B cell (primary cell): ENCODE measurements at regions not wholly inside any gene's neighbourhood (a gene's known extent, or its start where the extent isn't known, plus 50 kb on each side); places are given as distances from the start of the nearest gene placed in this dataset.

Experiments used
- ATAC-seq: fragments of 200-7000 bp; cut with Tn5 transposase; one replicate; pipeline ENCODE4 v1.10.0; 2021; ENCODE audit warnings: low read depth, mild to moderate bottlenecking, moderate number of reproducible peaks, moderate library complexity
- CTCF ChIA-PET: fragments of 350-600 bp; sonication (Branson Sonifier 250); formaldehyde crosslinking; loops from one replicate; lab custom pipeline; 2021; ENCODE audit warnings: antibody characterized with exemption, inconsistent platforms; lab: Charles Lee
- POLR2A ChIA-PET: fragments of 350-600 bp; sonication (Branson Sonifier 250); formaldehyde crosslinking; loops from one replicate; lab custom pipeline; 2021; ENCODE audit warnings: antibody characterized with exemption; lab: Charles Lee
- DNase-seq: peaks from one replicate; pipeline ENCODE4 v3.0.0; 2013
- H2AFZ ChIP-seq: 2 replicates; pipeline ENCODE4 v1.6.1; 2012; ENCODE audit warnings: mild to moderate bottlenecking, low read depth, low read length; ENCODE audit not compliant: insufficient read depth, poor library complexity, severe bottlenecking
- H3K27ac ChIP-seq, 2 donors: 1 replicate in 1 of 2; 2 replicates in 1 of 2; pipeline ENCODE4 v1.5.1; 2012 to 2013; ENCODE audit warnings: low read length in 2 of 2, mild to moderate bottlenecking in 2 of 2, moderate library complexity in 1 of 2
- H3K27me3 ChIP-seq, 4 experiments: fragments of 200-600 bp in 1 of 4; sonication (generic) in 1 of 4; replicated peaks in 1 of 4; 1 replicate in 2 of 4; 2 replicates in 2 of 4; pipeline versions ENCODE4 v1.6.1 to v1.7.0; 2013 to 2016; ENCODE audit warnings: low read length in 3 of 4, mild to moderate bottlenecking in 2 of 4, mixed read lengths in 1 of 4, moderate library complexity in 1 of 4; ENCODE audit not compliant: insufficient read depth in 4 of 4, control insufficient read depth in 3 of 4; ENCODE audit errors: control extremely low read depth in 1 of 4
- H3K36me3 ChIP-seq, 2 experiments: replicated peaks in 1 of 2; 1 replicate in 1 of 2; 2 replicates in 1 of 2; pipeline versions ENCODE4 v1.6.1 to v1.7.1; 2013; ENCODE audit warnings: low read length in 1 of 2; ENCODE audit not compliant: insufficient read depth in 2 of 2, control insufficient read depth in 1 of 2; ENCODE audit errors: control extremely low read depth in 1 of 2, extremely low read depth in 1 of 2
- H3K4me1 ChIP-seq, 2 donors: fragments of 200-600 bp in 1 of 2; sonication (generic) in 1 of 2; 1 replicate in 1 of 2; 2 replicates in 1 of 2; pipeline versions ENCODE4 v1.5.1 to v1.6.1; 2013 to 2017; ENCODE audit warnings: low read length in 2 of 2; ENCODE audit not compliant: control insufficient read depth in 2 of 2, insufficient read depth in 2 of 2
- H3K4me2 ChIP-seq: replicated peaks from 2 replicates; pipeline ENCODE3; 2012; ENCODE audit warnings: mild to moderate bottlenecking, low read depth, low read length; ENCODE audit not compliant: poor library complexity, severe bottlenecking
- H3K4me3 ChIP-seq, 5 experiments: fragments of 200-600 bp in 1 of 5; sonication (generic) in 1 of 5; 1 replicate in 3 of 5; 2 replicates in 2 of 5; pipeline versions ENCODE4 v1.5.1 to v1.7.0; 2011 to 2016; ENCODE audit warnings: low read length in 4 of 5, mild to moderate bottlenecking in 4 of 5, low read depth in 2 of 5, control low read depth in 1 of 5, moderate library complexity in 1 of 5; ENCODE audit not compliant: insufficient read depth in 1 of 5; ENCODE audit errors: control extremely low read depth in 1 of 5, extremely low read depth in 1 of 5
- H3K79me2 ChIP-seq: fragments of 200-600 bp; sonication (generic); one replicate; pipeline ENCODE4 v1.6.0; 2016; ENCODE audit warnings: low read length; ENCODE audit not compliant: control insufficient read depth, insufficient read depth
- H3K9ac ChIP-seq: fragments of 200-600 bp; sonication (generic); 2 replicates; pipeline ENCODE4 v1.6.1; 2017; ENCODE audit warnings: mild to moderate bottlenecking, low read length, moderate library complexity
- H3K9me3 ChIP-seq, 3 donors: one replicate each; pipeline versions ENCODE4 v1.6.1 to v1.7.1; 2013; ENCODE audit warnings: low read length in 2 of 3; ENCODE audit not compliant: control insufficient read depth in 2 of 3, insufficient read depth in 1 of 3; ENCODE audit errors: control extremely low read depth in 1 of 3
- H4K20me1 ChIP-seq: 2 replicates; pipeline ENCODE4 v1.6.0; 2012; ENCODE audit warnings: mild to moderate bottlenecking, low read length; ENCODE audit not compliant: insufficient read depth, control insufficient read depth, poor library complexity, severe bottlenecking
- H3K27ac Mint-ChIP-seq: one replicate; pipeline ENCODE4 v1.8.0; 2021; ENCODE audit warnings: mixed read lengths
- H3K27me3 Mint-ChIP-seq: one replicate; pipeline ENCODE4 v1.8.0; 2021; ENCODE audit warnings: mixed read lengths
- H3K4me1 Mint-ChIP-seq: one replicate; pipeline ENCODE4 v1.8.0; 2021; ENCODE audit warnings: mixed read lengths
- H3K4me3 Mint-ChIP-seq: one replicate; pipeline ENCODE4 v1.8.0; 2021; ENCODE audit warnings: mixed read lengths
- H3K9me3 Mint-ChIP-seq: one replicate; pipeline ENCODE4 v1.8.0; 2022; ENCODE audit warnings: mixed read lengths; ENCODE audit not compliant: insufficient read depth
- CTCF ChIP-seq: fragments of 200-600 bp; IDR thresholded peaks from one replicate; pipeline ENCODE4 v1.8.0; 2022; ENCODE audit warnings: antibody characterized with exemption, mild to moderate bottlenecking
- EZH2 ChIP-seq: IDR thresholded peaks from 2 replicates; pipeline ENCODE4 v1.6.1; 2012; ENCODE audit warnings: borderline replicate concordance, low read depth, mild to moderate bottlenecking, moderate library complexity, low read length; ENCODE audit not compliant: insufficient read depth, poor library complexity, severe bottlenecking
- WGBS: methylation state at CpG from one replicate; pipeline ENCODE4 v1.1.5; 2013; ENCODE audit warnings: missing lambda C conversion rate; ENCODE audit not compliant: insufficient coverage; 5-methylcytosine and 5-hydroxymethylcytosine counted together
- intact Hi-C: fragments of 100-400 bp; cut with micrococcal nuclease; formaldehyde crosslinking; loops from one replicate; pipeline ENCODE4 v1.10.0; 2022

DNA sequence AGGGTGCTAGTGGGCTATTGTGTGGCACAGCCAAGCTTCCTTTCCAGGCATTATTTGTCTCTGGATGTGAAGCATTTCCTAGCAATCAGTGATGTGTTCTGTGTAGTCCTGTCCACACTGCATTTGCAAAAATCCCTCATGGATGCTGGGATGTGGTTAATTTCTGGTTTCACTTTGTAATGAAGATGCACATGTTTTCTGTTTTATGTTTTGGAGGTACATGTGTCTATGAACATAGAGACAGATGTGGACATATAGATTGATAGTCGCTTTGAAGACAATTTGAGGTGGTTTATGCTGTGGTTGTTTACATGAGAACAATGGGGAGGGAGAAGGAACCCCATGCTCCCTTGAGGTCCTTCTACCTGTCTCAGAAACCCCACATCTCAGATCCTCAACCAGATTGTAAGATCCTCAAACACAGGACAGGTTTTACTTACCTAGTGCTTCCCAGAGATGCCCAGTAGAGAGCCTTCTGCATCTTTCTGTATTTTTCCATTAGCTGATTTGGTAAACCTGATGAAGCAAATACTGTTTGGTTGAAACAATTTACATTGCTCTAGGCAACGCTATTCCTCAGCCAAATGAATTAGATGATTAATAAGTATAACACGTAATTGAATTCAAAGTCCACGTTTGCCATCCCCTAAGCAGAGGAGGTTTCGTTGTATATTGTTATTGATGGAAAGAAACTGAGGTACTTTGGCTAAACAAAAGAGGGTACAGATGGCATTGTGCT, 204.4 kb downstream of the SPP2 start:
- no peaks in the 10 kb centered on the region for H3K4me1 ChIP-seq
- DNase-seq (no peak), ATAC-seq (no peak)
- no peaks in the 10 kb centered on the region for H3K9me3 ChIP-seq
- no peaks in the 10 kb centered on the region for H4K20me1 ChIP-seq
- CTCF ChIA-PET = no interaction called here
- peaks cover 0 to 19% (median 9%) of the 10 kb centered on the region in 4 experiments for H3K27me3 ChIP-seq
- H3K4me1 Mint-ChIP-seq = no peaks in the 10 kb centered on the region
- H2AFZ ChIP-seq = no peak overlapping the region
- no peaks in the 10 kb centered on the region for H3K36me3 ChIP-seq
- no peak overlapping the region for H3K4me2 ChIP-seq
- no peaks in the 10 kb centered on the region for H3K79me2 ChIP-seq
- H3K27ac Mint-ChIP-seq = no peak overlapping the region
- H3K9ac ChIP-seq = no peak overlapping the region
- TF ChIP-seq EZH2 (no peak), CTCF (no peak)
- H3K27me3 Mint-ChIP-seq = peaks cover 61% of the 10 kb centered on the region
- H3K9me3 Mint-ChIP-seq = no peaks in the 10 kb centered on the region
- H3K27ac ChIP-seq = no peak overlapping the region
- POLR2A ChIA-PET = no interaction called here
- intact Hi-C loops = no loop called here
- WGBS = 100% methylated on average over 2 of the region's 5 CpGs
- no peak overlapping the region for H3K4me3 Mint-ChIP-seq
- H3K4me3 ChIP-seq = no peak overlapping the region

GRCh38 chr2:234252772-234253171, 202.3 kb downstream of the SPP2 start:
- CTCF ChIA-PET = interaction anchor here (0.6 kb wide), 1 partner anchor 102 kb away, joined by 3 read pairs; no protein-coding TSS in a partner anchor
- no peak overlapping the region for H3K27ac ChIP-seq
- H3K36me3 ChIP-seq = no peaks in the 10 kb centered on the region
- H3K9me3 ChIP-seq = peaks cover 0 to 3% (median 0%) of the 10 kb centered on the region in 3 donors
- intact Hi-C loops = no loop called here
- no peak overlapping the region for H2AFZ ChIP-seq
- no peak overlapping the region for H3K9ac ChIP-seq
- no peaks in the 10 kb centered on the region for H3K4me1 ChIP-seq
- Mint-ChIP-seq H3K27me3 (peaks cover 65% of the 10 kb centered on the region), H3K4me3 (no peak overlapping the region), H3K27ac (no peak overlapping the region), H3K9me3 (no peaks in the 10 kb centered on the region), H3K4me1 (no peaks in the 10 kb centered on the region)
- ATAC-seq (no peak), DNase-seq (no peak)
- H3K4me3 ChIP-seq = no peak overlapping the region
- WGBS = 74% methylated on average over 5 of the region's 7 CpGs
- TF ChIP-seq CTCF (no peak), EZH2 (no peak)
- H4K20me1 ChIP-seq = no peaks in the 10 kb centered on the region
- H3K79me2 ChIP-seq = no peaks in the 10 kb centered on the region
- H3K4me2 ChIP-seq = no peak overlapping the region
- POLR2A ChIA-PET = no interaction called here
- H3K27me3 ChIP-seq = peaks cover 0 to 19% (median 9%) of the 10 kb centered on the region in 4 experiments
